ENCODE measurements at regions not wholly inside any gene's neighbourhood (a gene's known extent, or its start where the extent isn't known, plus 50 kb on each side); places are given as distances from the start of the nearest gene placed in this dataset.

DNA sequence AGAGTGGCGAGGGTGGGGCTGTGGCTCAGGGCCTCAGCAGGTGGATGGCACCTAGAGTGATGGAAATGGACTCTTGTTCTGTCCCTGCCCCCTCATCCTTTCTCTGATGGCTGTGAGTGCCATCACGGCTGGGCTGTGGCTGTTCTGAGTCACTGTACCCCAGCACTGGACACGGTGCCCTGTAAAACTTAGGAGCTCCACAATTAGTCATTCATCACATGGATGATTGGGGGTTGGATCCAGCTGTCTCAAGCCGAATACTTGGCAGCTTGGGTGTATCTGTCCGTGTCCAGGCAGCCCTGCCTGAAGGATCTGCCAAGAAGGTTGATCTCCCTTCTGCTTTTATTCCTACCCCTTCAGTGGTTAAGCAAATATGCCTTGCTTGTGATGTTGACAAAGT is 295.5 kb upstream of the EEF2KMT start:
- TF ChIP-seq EZH2 (IDR thresholded peaks at IDR 0.05) (no peak), POLR2AphosphoS5 (IDR thresholded peaks at IDR 0.05; ENCODE audit: borderline replicate concordance, low read depth, low read length) (no peak), FOXP2 (optimal IDR thresholded peaks at IDR 0.05; ENCODE audit: control extremely low read depth, extremely low read length, insufficient read depth) (no peak)

All from SK-N-MC (cell line).